NCI-H2227 (cell line): ENCODE measurements at regions not wholly inside any gene's neighbourhood (a gene's known extent, or its start where the extent isn't known, plus 50 kb on each side); places are given as distances from the start of the nearest gene placed in this dataset.

ENCODE experiments used
- DNase-seq: peaks from one replicate; lab custom pipeline; 2025; ENCODE audit not compliant: unreplicated experiment; lab: John Stamatoyannopoulos, UW

DNA sequence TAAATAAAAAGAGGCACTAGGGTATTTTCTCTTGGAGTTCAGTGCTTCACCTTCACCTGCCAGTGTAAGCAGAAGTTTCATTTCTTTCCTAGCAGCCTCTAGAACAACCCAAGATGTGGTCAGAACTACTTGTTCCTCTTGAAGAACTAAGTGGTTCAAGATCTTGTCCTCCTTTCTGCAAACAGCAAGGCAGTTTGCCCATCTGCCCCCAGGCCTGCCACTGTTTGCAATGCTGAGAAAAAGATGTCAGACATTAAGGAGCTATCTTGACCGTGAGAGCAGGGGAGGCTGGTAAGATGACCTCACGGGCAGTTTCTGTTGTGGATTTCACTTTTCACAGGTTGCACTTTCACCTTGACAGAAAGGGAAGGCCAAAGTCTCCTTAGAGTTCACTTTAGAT, 52.0 kb upstream of the KLF4 start:
- no peak for DNase-seq

DNA sequence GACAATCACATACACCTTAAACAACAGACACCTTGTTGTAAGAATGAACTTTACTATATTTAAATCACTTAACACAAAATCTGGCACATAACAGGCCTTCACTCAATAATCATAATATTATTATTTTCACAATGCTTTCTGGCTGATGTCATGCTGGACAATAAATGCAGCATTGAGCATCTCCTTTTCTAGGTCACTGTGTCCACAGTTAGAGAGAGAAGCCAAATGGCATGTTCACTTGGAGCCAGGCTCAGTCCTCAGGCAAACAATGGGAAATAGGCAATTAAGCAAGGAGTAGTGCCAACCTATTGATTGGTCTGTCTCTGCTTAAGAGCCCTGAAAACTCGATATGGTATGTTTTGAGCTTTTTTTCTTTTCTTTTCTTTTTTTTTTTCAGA, 50.6 kb upstream of the KLF4 start:
- no peak for DNase-seq

DNA sequence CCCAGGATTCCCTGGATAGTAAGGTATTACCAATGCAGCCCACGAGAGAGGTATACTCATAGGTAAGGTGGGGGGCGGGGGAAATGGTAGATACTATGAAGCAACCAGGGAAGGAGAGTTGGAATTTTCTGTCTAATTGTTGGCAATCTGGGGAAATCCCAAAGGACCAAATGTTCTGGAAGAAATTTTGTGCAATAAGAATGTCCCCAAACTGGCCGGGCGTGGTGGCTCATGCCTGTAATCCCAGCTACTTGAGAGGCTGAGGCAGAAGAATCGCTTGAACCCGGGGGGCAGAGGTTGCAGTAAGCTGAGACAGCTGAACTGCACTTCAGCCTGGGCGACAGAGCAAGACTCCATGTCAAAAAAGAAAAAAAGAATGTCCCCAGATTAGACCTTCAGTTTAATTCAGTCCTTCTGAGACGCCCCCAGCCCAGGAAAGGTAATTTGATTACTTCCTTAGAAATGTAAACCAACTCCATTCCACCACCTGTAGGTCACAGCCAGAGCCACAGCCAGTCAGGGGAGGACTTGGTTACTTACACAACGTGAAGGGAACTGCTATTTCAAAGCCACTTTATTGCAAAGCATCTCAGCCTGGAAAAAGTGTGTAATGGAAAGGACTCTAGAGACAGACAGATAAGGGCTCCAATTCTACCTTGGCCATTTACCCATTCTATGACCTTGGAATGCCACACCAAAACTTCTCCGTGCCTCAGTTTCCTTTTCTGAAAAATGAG, 50.0 kb upstream of the KLF4 start:
- no peak for DNase-seq
